ENCODE measurements at regions not wholly inside any gene's neighbourhood (a gene's known extent, or its start where the extent isn't known, plus 50 kb on each side); places are given as distances from the start of the nearest gene placed in this dataset.

DNA sequence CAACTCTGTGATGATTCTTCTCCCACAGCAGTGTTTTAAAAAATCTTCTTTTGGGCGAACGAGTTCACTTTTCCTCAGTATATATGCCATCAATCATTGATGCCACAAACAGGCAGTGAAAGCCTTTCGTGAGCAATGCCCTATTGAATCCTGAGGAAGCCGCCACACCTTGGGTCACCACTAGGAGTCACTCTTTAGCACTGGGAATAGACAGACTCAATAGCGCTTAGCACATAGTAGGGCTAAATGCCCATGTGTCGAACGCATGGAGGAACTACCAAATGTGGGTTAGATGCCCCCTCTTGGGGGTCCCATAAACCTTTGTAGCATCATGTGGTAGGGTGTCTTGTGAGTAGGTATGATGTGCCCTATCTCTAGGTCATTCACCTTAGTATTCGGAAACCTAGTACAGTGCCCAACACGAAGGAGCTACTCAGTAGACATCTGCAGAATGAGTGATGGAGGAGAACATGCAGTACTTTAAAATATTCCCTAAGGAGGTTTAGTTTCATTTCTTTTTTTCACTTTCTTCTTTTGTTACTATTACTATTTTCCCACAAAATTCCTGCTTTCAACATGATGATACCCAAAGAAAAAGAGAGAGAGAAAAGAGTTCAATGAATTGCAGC, 603.7 kb downstream of the BNC2 start:
- Mint-ChIP-seq H3K9me3 (peaks cover 4% of the 10 kb centered on the region), H3K36me3 (ENCODE audit: insufficient read depth) (peaks cover 2% of the 10 kb centered on the region), H3K27me3 (no peaks in the 10 kb centered on the region), H3K4me1 (no peaks in the 10 kb centered on the region), H3K4me3 (no peak overlapping the region), H3K27ac (ENCODE audit: low read depth) (no peak overlapping the region)
- ATAC-seq (replicated peaks; ENCODE audit: extremely low read depth, poor library complexity, severe bottlenecking) (no peak), DNase-seq (ENCODE audit: low spot score in 2 of 2) (no peak)

DNA sequence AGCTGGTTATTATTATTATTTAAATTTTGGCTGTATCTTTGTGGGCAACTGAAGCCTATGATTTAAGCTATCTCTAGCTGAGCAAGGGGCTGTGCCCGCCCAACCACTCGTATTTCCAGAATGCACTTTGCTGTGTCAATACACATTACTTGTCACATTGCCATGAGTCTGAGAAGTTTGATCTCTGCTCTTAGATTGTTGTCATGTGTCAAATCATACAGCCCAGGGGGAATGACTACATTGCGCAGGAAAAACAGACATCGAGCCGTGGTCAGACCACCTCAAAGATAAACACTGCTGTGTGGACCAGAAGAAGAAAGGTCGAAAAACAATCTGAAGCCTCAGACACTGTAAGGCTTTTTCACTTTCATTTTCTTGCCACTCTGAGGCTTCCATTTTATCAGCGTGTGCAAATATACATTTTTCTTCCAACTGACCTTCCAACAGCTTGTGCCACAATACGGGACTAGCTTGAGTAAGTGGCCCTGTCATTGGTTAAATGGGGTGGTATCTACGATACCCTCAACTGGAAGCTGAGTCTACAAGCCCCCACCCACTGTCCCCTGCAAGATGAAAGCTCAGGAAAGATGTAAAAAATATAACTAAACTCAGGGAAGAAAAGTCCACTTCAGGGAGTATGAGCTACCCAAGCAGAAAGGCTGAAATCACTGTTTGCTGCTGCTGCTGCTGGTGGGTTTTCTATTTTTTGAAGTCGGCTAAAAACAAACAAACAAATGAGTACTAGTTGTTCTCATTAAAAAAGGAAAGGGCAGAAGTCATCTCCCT, 603.0 kb downstream of the BNC2 start:
- no peaks in the 10 kb centered on the region for H3K27me3 Mint-ChIP-seq
- peaks cover 2% of the 10 kb centered on the region for H3K36me3 Mint-ChIP-seq (ENCODE audit: insufficient read depth)
- peaks cover 4% of the 10 kb centered on the region for H3K9me3 Mint-ChIP-seq
- no peak for ATAC-seq (replicated peaks; ENCODE audit: extremely low read depth, poor library complexity, severe bottlenecking)
- DNase-seq (ENCODE audit: low spot score in 2 of 2): no peak
- peak overlapping the region; percentile 4 for H3K4me3 Mint-ChIP-seq
- H3K27ac Mint-ChIP-seq (ENCODE audit: low read depth): no peak overlapping the region
- no peaks in the 10 kb centered on the region for H3K4me1 Mint-ChIP-seq

DNA sequence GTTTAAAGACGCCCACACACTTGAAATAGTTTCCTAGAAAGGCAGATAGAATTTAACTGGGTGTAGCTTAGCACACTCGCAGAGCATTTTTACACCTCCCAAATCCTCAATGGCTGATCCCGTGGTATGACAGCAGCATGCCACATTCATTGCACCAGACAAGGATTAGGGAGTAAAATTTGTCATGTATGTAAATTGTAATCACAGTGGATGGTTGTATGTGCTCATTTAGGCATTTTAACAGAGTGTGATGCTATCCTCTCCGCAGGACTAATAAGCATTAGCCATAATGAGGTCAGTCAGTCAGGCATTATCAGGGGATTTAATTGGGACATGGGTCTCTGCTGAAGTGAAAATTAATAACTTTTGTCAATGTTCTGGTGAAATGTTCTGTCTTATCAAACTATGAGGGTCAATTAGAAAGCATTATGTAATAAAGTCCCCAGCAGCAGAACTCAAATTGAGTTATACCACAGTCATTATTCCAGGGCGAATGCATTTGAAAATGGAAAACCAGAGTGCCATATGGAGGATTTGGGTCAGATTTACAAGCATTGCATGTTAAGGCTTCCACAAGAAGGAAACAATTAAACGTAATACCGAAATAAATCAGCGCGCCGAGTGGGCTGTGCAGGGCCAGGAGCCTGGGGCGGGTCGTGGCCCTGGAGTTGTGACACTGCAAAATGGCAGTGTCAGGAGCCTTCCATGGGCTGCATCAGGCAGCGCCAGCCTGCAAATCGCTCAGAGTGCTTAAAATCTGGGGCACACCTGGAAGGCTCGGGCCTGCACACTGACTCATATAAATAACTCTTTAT, 602.2 kb downstream of the BNC2 start:
- no peak for ATAC-seq (replicated peaks; ENCODE audit: extremely low read depth, poor library complexity, severe bottlenecking)
- H3K9me3 Mint-ChIP-seq: peaks cover 4% of the 10 kb centered on the region
- no peaks in the 10 kb centered on the region for H3K4me1 Mint-ChIP-seq
- H3K4me3 Mint-ChIP-seq: no peak overlapping the region
- H3K27me3 Mint-ChIP-seq: no peaks in the 10 kb centered on the region
- DNase-seq (ENCODE audit: low spot score in 2 of 2): no peak
- peaks cover 2% of the 10 kb centered on the region for H3K36me3 Mint-ChIP-seq (ENCODE audit: insufficient read depth)
- no peak overlapping the region for H3K27ac Mint-ChIP-seq (ENCODE audit: low read depth)

DNA sequence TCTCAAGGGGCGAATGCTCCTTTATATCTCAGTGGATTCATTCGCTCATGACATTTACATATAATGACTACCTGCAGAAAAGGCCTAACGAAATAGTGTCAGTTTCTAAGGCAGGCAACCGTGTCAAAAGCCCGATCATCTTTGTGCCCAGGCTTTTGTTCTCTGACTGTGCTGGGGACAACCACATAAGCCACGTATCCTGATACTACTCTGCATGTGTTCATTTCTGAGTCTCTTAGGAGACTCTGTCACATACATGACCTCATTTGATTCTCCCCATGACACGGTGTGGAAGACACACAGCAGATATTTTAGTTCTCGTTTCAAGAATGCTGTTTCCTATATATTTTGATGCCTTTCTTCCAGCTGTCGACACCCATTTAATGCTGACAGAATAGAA, 598.5 kb downstream of the BNC2 start:
- no peak overlapping the region for H3K4me3 Mint-ChIP-seq
- no peaks in the 10 kb centered on the region for H3K9me3 Mint-ChIP-seq

DNA sequence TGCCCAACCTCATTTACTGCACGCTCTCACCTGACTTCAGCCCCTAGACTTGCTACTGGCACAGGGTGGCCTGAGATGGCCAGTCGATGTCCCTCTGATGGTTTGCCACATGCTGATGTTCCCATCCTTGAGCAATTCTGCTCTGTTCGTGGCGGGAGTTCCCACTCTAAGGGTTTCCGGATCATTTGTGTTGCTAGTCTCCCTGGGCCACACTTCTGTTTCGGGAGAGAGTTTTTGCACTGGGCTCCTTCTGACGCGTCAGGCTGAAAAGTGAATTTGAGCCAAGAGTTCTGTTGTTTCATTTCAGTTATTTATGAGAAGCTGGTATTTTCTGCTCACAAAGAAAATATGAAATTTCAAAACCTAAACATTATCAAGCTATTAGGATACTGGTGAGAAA, 597.7 kb downstream of the BNC2 start:
- Mint-ChIP-seq H3K36me3 (ENCODE audit: insufficient read depth) (no peaks in the 10 kb centered on the region), H3K9me3 (no peaks in the 10 kb centered on the region), H3K27me3 (no peaks in the 10 kb centered on the region), H3K27ac (ENCODE audit: low read depth) (no peak overlapping the region), H3K4me3 (no peak overlapping the region), H3K4me1 (no peaks in the 10 kb centered on the region)
- DNase-seq (ENCODE audit: low spot score in 2 of 2) (no peak), ATAC-seq (replicated peaks; ENCODE audit: extremely low read depth, poor library complexity, severe bottlenecking) (no peak)

More for the DNA sequence above, 598.5 kb downstream of the BNC2 start:
- H3K27me3 Mint-ChIP-seq: no peaks in the 10 kb centered on the region
- ATAC-seq (replicated peaks; ENCODE audit: extremely low read depth, poor library complexity, severe bottlenecking) (no peak), DNase-seq (ENCODE audit: low spot score in 2 of 2) (no peak)
- H3K36me3 Mint-ChIP-seq (ENCODE audit: insufficient read depth): no peaks in the 10 kb centered on the region
- no peaks in the 10 kb centered on the region for H3K4me1 Mint-ChIP-seq
- no peak overlapping the region for H3K27ac Mint-ChIP-seq (ENCODE audit: low read depth)

DNA sequence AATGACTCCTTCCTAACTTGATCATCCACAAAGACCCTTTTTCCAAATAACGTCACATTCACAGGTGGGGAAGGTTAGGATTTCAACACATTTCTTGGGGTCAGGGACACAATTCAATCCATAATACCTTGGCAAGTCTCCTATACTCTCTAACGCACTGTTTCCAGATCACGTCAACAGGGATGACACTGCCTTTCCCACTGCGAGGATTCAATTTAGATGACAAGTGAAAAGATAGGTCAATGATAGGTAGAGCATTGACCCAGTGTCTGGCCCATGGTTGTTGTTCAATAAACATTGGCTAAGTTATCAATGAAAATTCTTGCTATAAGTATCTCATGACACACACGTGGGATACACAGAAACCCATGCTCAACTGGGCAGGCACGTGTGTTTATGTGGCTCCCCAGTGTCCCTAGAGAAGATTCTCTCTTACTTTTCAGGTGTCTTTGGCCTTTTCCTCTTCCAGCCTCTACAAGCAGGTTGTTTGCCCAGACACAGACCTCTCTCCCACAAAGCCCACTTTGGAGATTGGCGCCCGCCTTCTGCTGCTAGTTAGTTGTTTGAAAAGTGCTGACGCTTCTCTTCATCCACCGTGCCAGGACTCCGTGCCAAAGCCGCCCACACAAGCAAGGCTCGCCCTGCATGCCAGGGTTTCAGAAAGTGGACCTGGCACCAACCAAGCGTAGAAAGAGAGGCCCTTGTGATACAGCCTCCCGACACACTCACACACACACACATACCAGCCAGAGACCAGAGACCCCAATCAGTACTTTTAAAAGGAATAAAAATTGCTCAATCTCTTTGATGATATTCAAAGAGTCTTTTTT, 594.5 kb downstream of the BNC2 start:
- DNase-seq (ENCODE audit: low spot score in 2 of 2): no peak
- Mint-ChIP-seq H3K27me3 (no peaks in the 10 kb centered on the region), H3K27ac (ENCODE audit: low read depth) (no peak overlapping the region), H3K9me3 (no peaks in the 10 kb centered on the region), H3K4me1 (no peaks in the 10 kb centered on the region), H3K4me3 (no peak overlapping the region), H3K36me3 (ENCODE audit: insufficient read depth) (no peaks in the 10 kb centered on the region)
- no peak for ATAC-seq (replicated peaks; ENCODE audit: extremely low read depth, poor library complexity, severe bottlenecking)

DNA sequence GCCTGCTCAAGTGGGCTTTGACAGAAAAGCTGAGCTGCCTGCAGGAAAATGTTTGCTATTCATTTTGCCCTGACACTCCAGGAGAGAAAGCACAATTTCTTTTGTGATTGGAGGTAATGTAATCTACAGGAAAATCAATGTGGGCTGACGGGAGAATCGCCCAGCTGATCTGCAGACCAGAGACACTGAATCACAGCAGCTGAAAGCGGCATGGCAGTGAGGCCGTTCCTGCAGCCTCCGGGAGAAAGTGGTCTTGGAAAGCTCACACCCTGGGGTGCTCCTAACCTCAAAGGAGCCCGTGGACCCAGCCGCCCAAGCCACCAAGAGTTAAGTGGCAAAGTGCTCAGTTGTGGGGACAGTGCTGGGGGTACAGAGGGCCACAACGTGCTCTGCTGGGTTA, 593.6 kb downstream of the BNC2 start:
- Mint-ChIP-seq H3K9me3 (no peaks in the 10 kb centered on the region), H3K27ac (ENCODE audit: low read depth) (no peak overlapping the region), H3K4me3 (no peak overlapping the region), H3K36me3 (ENCODE audit: insufficient read depth) (no peaks in the 10 kb centered on the region), H3K4me1 (no peaks in the 10 kb centered on the region), H3K27me3 (no peaks in the 10 kb centered on the region)
- ATAC-seq (replicated peaks; ENCODE audit: extremely low read depth, poor library complexity, severe bottlenecking) (no peak), DNase-seq (ENCODE audit: low spot score in 2 of 2) (no peak)

DNA sequence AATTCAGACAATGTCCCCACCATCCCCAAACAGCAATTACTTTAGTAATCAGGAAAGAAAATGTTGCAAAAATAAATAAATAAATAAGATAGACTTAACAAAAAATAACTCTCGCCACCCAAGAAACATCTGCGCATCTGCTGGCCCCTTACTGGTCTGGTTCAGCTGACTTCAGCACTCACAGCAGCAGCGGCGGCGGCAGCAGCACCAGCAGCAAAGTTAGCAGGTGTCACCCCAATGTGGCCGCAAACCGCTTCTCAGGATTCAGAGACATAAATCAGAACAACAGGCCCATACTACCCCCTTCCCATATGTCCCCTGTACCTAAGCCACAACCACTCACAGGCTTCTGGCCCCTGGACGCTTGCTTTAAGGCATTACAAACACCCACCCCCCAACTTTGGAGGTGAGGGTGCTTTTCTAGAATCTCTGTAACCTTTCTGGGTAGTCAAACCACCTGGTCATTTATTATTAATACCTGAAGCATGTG, 593.0 kb downstream of the BNC2 start:
- DNase-seq (ENCODE audit: low spot score in 2 of 2) (no peak), ATAC-seq (replicated peaks; ENCODE audit: extremely low read depth, poor library complexity, severe bottlenecking) (no peak)
- Mint-ChIP-seq H3K36me3 (ENCODE audit: insufficient read depth) (no peaks in the 10 kb centered on the region), H3K27ac (ENCODE audit: low read depth) (no peak overlapping the region), H3K9me3 (peaks cover under 1% of the 10 kb centered on the region), H3K27me3 (no peaks in the 10 kb centered on the region), H3K4me3 (no peak overlapping the region), H3K4me1 (no peaks in the 10 kb centered on the region)

DNA sequence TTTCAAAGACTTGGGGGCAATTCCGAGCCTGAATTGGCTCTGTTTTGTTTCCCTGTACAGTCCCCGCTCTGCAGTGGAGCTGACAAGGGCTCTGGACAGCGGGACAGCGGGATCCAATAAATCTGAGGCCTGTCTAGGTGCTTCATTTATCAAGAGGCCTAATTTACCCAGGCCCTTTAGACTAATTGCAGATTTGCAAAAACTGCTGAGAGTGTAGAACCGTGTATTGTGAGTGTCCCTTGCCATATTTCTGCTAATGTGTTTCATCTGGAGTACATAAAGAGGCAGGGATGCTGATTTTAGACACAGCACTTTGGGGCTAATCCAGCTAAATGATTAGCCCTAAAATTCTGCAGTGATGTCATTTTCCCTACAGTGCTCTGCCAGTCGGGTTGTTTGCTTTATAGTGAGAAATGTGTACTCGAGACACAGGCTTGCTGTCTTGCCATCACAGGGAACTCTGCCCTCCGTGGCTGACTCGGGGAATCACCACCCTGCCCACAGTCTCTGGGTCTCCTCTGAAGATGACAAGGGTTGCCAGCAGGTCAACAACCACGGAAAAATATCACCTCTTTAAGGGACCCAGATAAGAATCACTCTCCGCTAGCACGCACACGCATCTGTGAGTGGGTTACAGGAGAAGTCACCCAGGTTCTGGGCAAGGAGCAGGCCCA, 592.0 kb downstream of the BNC2 start:
- no peak overlapping the region for H3K4me3 Mint-ChIP-seq
- ATAC-seq (replicated peaks; ENCODE audit: extremely low read depth, poor library complexity, severe bottlenecking): no peak
- H3K36me3 Mint-ChIP-seq (ENCODE audit: insufficient read depth): no peaks in the 10 kb centered on the region
- H3K9me3 Mint-ChIP-seq: peaks cover 5% of the 10 kb centered on the region
- H3K4me1 Mint-ChIP-seq: no peaks in the 10 kb centered on the region
- DNase-seq (ENCODE audit: low spot score in 2 of 2): no peak
- no peak overlapping the region for H3K27ac Mint-ChIP-seq (ENCODE audit: low read depth)
- no peaks in the 10 kb centered on the region for H3K27me3 Mint-ChIP-seq

DNA sequence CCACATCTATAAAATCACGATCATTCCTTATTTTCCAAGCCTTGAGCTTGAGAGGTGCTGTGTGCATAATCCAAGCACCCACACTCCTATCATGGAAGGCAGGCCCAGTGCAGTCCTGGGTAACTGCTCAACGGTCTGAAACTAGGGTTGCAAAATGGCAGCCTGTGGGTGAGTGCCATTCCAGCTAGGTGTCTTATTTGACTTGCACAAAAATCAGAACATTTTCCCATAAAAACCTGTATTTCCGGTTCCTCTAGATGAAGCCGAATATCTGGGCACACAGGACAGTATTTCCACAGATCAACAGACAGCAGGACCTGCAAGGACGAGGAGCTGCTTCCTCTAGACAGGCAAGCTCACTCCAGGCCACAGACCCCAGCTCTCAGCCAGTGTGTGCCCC, 588.8 kb downstream of the BNC2 start:
- H3K4me3 Mint-ChIP-seq: no peak overlapping the region
- no peaks in the 10 kb centered on the region for H3K27me3 Mint-ChIP-seq
- H3K36me3 Mint-ChIP-seq (ENCODE audit: insufficient read depth): no peaks in the 10 kb centered on the region
- DNase-seq (ENCODE audit: low spot score in 2 of 2) (no peak), ATAC-seq (replicated peaks; ENCODE audit: extremely low read depth, poor library complexity, severe bottlenecking) (no peak)
- H3K4me1 Mint-ChIP-seq: no peaks in the 10 kb centered on the region
- peaks cover 11% of the 10 kb centered on the region for H3K9me3 Mint-ChIP-seq
- no peak overlapping the region for H3K27ac Mint-ChIP-seq (ENCODE audit: low read depth)

DNA sequence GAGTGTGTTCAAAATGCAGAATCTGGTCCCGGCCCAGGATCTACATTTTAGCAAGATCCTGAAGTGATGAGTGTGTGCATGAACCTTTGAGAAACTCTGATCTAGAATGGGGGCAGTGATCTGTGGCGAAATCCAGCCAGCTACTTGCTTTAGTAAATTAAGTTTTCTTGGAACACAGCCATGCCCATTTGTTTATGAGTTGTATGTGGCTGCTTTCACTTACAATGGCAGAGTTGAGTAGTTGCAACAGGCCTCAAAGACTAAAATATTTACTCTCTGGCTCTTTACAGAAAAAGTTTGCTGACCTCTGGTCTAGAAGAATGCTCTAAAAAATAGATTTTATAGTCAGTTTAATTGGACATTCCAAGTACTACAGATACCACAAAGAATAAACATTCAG, 588.3 kb downstream of the BNC2 start:
- peaks cover 11% of the 10 kb centered on the region for H3K9me3 Mint-ChIP-seq
- ATAC-seq (replicated peaks; ENCODE audit: extremely low read depth, poor library complexity, severe bottlenecking): no peak
- H3K27me3 Mint-ChIP-seq: no peaks in the 10 kb centered on the region
- no peak overlapping the region for H3K27ac Mint-ChIP-seq (ENCODE audit: low read depth)
- H3K36me3 Mint-ChIP-seq (ENCODE audit: insufficient read depth): no peaks in the 10 kb centered on the region
- DNase-seq (ENCODE audit: low spot score in 2 of 2): no peak
- H3K4me3 Mint-ChIP-seq: no peak overlapping the region
- H3K4me1 Mint-ChIP-seq: no peaks in the 10 kb centered on the region

DNA sequence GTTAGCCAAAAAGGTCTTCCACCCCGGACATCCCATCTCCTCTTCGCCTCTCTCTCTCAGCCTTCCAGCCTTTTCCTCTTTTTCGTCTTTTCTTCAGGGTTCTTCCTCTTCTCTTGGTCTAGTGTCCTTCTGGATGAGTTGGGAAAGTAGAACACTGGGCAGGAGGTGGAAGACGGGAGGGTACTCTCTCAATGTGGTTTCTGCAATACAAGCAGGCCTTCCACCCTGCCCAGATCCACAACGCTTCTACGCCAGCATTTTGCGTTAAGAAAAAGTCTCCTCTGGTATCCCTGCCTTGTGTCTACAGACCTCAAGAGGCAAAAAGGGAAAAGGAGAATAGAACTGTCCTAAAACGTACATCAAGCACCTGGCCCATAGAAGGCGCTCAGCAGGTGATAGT, 587.8 kb downstream of the BNC2 start:
- no peaks in the 10 kb centered on the region for H3K27me3 Mint-ChIP-seq
- H3K36me3 Mint-ChIP-seq (ENCODE audit: insufficient read depth): no peaks in the 10 kb centered on the region
- H3K4me1 Mint-ChIP-seq: no peaks in the 10 kb centered on the region
- H3K4me3 Mint-ChIP-seq: no peak overlapping the region
- H3K9me3 Mint-ChIP-seq: peaks cover 11% of the 10 kb centered on the region
- no peak for DNase-seq (ENCODE audit: low spot score in 2 of 2)
- ATAC-seq (replicated peaks; ENCODE audit: extremely low read depth, poor library complexity, severe bottlenecking): no peak
- H3K27ac Mint-ChIP-seq (ENCODE audit: low read depth): no peak overlapping the region
